HepG2 (cell line): ENCODE measurements at regions not wholly inside any gene's neighbourhood (a gene's known extent, or its start where the extent isn't known, plus 50 kb on each side); places are given as distances from the start of the nearest gene placed in this dataset.

Experiments used
- ATAC-seq: fragments of 200-7000 bp; cut with Tn5 transposase; 3 replicates; pipeline ENCODE4 v1.9.1; 2020; ENCODE audit warnings: mild to moderate bottlenecking, moderate library complexity
- BruUV-seq: library from RNA; stranded (reverse); fragments of 400-500 nt; replicated peaks from 2 replicates; lab custom pipeline; 2021; lab: Mats Ljungman, UMichigan
- CTCF ChIA-PET: fragments of 300-600 bp; formaldehyde crosslinking; extraction: SDS; loops from one replicate; lab custom pipeline; 2021; ENCODE audit warnings: low total read pairs, inconsistent platforms, low intra/inter-chr PET ratio; lab: Yijun Ruan, JAX
- POLR2A ChIA-PET: fragments of 350-600 bp; sonication (Branson Sonifier 250); formaldehyde crosslinking; loops from one replicate; lab custom pipeline; 2020; ENCODE audit warnings: antibody characterized with exemption, inconsistent platforms; lab: Yijun Ruan, JAX
- DNase-seq: peaks from one replicate; pipeline ENCODE4 v3.0.0-alpha.2; 2015; ENCODE audit warnings: low spot score
- FAIRE-seq: peaks from 3 replicates; lab custom pipeline; 2011; peaks lifted over from hg19 to GRCh38; lab: Jason Lieb, UNC
- H2AFZ ChIP-seq: one replicate; pipeline ENCODE4 v1.6.1; 2011; ENCODE audit warnings: low read length, inconsistent platforms
- H3K27ac ChIP-seq: fragments of 300-600 bp; 3 replicates; pipeline ENCODE4 v1.8.0; 2011; ENCODE audit warnings: mixed run types, mild to moderate bottlenecking, mixed read lengths, low read length, inconsistent platforms; ENCODE audit not compliant: insufficient read depth; ENCODE audit errors: extremely low read length
- H3K27me3 ChIP-seq, 2 experiments: fragments of 200-600 bp in 1 of 2; 2 replicates in 1 of 2; 3 replicates in 1 of 2; pipeline versions ENCODE4 v1.6.0 to v1.8.0; 2011; ENCODE audit warnings: low read length in 2 of 2, mild to moderate bottlenecking in 2 of 2, moderate library complexity in 2 of 2, inconsistent platforms in 1 of 2; ENCODE audit not compliant: insufficient read depth in 2 of 2, control insufficient read depth in 1 of 2
- H3K36me3 ChIP-seq, 2 experiments: fragments of 200-600 bp in 1 of 2; replicated peaks in 1 of 2; 2 replicates in 1 of 2; 3 replicates in 1 of 2; pipeline versions ENCODE4 v1.5.1 to v1.8.0; 2011; ENCODE audit warnings: low read length in 2 of 2, inconsistent platforms in 1 of 2; ENCODE audit not compliant: insufficient read depth in 2 of 2, control insufficient read depth in 1 of 2
- H3K4me1 ChIP-seq: 2 replicates; pipeline ENCODE4 v1.5.1; 2012; ENCODE audit warnings: low read length, inconsistent platforms; ENCODE audit not compliant: insufficient read depth
- H3K4me2 ChIP-seq: 2 replicates; pipeline ENCODE4 v1.6.0; 2011; ENCODE audit warnings: low read depth, low read length, inconsistent platforms
- H3K4me3 ChIP-seq, 3 experiments: fragments of 200-600 bp in 1 of 3; sonication (generic), shearing (Covaris generic) in 1 of 3; replicated peaks in 1 of 3; 2 replicates each; pipeline ENCODE4 v1.5.1; 2011 to 2016; ENCODE audit warnings: low read length in 3 of 3, inconsistent platforms in 2 of 3, low read depth in 2 of 3, mild to moderate bottlenecking in 2 of 3, control low read depth in 1 of 3, mixed read lengths in 1 of 3; ENCODE audit not compliant: insufficient read depth in 1 of 3
- H3K79me2 ChIP-seq: one replicate; pipeline ENCODE4 v1.6.1; 2011; ENCODE audit warnings: low read length, inconsistent platforms; ENCODE audit not compliant: insufficient read depth
- H3K9ac ChIP-seq: 2 replicates; pipeline ENCODE4 v1.6.0; 2011; ENCODE audit warnings: mild to moderate bottlenecking, low read depth, low read length, inconsistent platforms; ENCODE audit not compliant: insufficient read depth
- H3K9me3 ChIP-seq: 2 replicates; pipeline ENCODE4 v1.5.1; 2012; ENCODE audit warnings: mild to moderate bottlenecking, low read length
- H4K20me1 ChIP-seq: 2 replicates; pipeline ENCODE4 v1.6.0; 2011; ENCODE audit warnings: inconsistent platforms, mild to moderate bottlenecking, low read length, moderate library complexity; ENCODE audit not compliant: insufficient read depth
- GATA4 ChIP-seq: sonication (generic); IDR thresholded peaks from 2 replicates; pipeline ENCODE4 v1.6.1; 2016; ENCODE audit warnings: antibody characterized with exemption, low read depth, borderline replicate concordance
- MIER3 ChIP-seq: IDR thresholded peaks from 2 replicates; pipeline ENCODE4 v1.6.1; 2016; ENCODE audit warnings: missing compliant biosample characterization, borderline replicate concordance
- TOE1 ChIP-seq: sonication (generic); formaldehyde crosslinking; IDR thresholded peaks from 2 replicates; pipeline ENCODE4 v1.4.0; 2020; ENCODE audit warnings: mild to moderate bottlenecking, missing genetic modification reagents
- in situ Hi-C: cut with HindIII; loops from 2 replicates; pipeline ENCODE4 v1.10.0; 2017; ENCODE audit warnings: low pct_unique_long_range_greater_than_20kb; ENCODE audit not compliant: extremely low pct_ligation_motif_present
- intact Hi-C: fragments of 100-400 bp; cut with micrococcal nuclease; formaldehyde crosslinking; loops from one replicate; pipeline ENCODE4 v1.10.0; 2022; ENCODE audit not compliant: unreplicated experiment
- TF ChIP-seq, protein P1 (sequence below): sonication (generic); formaldehyde crosslinking; IDR thresholded peaks from 2 replicates; pipeline ENCODE4 v1.5.0; 2020; ENCODE audit warnings: mild to moderate bottlenecking, missing genetic modification reagents, borderline replicate concordance
- TF ChIP-seq, protein P2 (sequence below): sonication (generic); formaldehyde crosslinking; IDR thresholded peaks from 2 replicates; pipeline ENCODE4 v1.4.0; 2020; ENCODE audit warnings: mild to moderate bottlenecking, low read depth, missing genetic modification reagents
- TF ChIP-seq, protein P3 (sequence below): sonication (generic); formaldehyde crosslinking; IDR thresholded peaks from 2 replicates; pipeline ENCODE4 v1.4.0; 2020; ENCODE audit warnings: mild to moderate bottlenecking, missing genetic modification reagents

DNA sequence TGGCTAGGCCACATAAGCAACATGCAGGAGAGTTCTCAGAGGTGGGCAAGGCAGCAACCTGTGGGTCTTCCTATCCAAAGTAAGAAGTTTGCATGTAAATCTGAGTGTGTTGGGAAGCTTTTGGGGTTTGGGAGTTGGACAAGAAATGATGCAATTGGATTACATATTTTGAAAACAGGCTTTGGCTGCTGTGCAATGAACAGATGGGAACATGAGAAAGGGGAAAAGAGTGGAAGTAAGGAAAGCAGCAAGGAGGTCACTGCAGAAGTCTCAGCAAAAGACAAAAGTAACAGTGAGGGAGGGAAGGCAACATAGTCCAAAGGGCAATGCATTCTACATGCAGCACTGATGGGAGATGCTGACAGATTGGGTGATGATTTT is 61.1 kb upstream of the C10orf90 start:
- Histone ChIP-seq H3K4me2 (no peak overlapping the region), H4K20me1 (no peaks in the 10 kb centered on the region), H2AFZ (no peak overlapping the region), H3K9ac (no peak overlapping the region), H3K79me2 (no peaks in the 10 kb centered on the region), H3K4me1 (0 out of 2 replicates have a peak, but pooled peaks cover 8% of the 10 kb centered on the region), H3K27me3 (no peaks in the 10 kb centered on the region), H3K4me3 (no peak overlapping the region), H3K36me3 (no peaks in the 10 kb centered on the region), H3K9me3 (no peaks in the 10 kb centered on the region), H3K27ac (no peak overlapping the region)
- in situ Hi-C loops (no loop called here), intact Hi-C loops (no loop called here)
- TF ChIP-seq, protein P1, sequence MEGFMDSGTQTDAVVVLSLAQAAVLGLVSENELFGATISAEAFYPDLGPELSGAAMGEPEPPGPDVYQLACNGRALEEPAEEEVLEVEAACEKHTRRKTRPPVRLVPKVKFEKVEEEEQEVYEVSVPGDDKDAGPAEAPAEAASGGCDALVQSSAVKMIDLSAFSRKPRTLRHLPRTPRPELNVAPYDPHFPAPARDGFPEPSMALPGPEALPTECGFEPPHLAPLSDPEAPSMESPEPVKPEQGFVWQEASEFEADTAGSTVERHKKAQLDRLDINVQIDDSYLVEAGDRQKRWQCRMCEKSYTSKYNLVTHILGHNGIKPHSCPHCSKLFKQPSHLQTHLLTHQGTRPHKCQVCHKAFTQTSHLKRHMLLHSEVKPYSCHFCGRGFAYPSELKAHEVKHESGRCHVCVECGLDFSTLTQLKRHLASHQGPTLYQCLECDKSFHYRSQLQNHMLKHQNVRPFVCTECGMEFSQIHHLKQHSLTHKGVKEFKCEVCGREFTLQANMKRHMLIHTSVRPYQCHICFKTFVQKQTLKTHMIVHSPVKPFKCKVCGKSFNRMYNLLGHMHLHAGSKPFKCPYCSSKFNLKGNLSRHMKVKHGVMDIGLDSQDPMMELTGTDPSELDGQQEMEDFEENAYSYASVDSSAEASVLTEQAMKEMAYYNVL (CRISPR knock-in tag), result no peak
- TF ChIP-seq, protein P2, sequence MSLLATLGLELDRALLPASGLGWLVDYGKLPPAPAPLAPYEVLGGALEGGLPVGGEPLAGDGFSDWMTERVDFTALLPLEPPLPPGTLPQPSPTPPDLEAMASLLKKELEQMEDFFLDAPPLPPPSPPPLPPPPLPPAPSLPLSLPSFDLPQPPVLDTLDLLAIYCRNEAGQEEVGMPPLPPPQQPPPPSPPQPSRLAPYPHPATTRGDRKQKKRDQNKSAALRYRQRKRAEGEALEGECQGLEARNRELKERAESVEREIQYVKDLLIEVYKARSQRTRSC (CRISPR knock-in tag), result no peak
- no peak for TF ChIP-seq TOE1 (CRISPR knock-in tag)
- TF ChIP-seq, protein P3, sequence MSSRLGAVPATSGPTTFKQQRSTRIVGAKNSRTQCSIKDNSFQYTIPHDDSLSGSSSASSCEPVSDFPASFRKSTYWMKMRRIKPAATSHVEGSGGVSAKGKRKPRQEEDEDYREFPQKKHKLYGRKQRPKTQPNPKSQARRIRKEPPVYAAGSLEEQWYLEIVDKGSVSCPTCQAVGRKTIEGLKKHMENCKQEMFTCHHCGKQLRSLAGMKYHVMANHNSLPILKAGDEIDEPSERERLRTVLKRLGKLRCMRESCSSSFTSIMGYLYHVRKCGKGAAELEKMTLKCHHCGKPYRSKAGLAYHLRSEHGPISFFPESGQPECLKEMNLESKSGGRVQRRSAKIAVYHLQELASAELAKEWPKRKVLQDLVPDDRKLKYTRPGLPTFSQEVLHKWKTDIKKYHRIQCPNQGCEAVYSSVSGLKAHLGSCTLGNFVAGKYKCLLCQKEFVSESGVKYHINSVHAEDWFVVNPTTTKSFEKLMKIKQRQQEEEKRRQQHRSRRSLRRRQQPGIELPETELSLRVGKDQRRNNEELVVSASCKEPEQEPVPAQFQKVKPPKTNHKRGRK (CRISPR knock-in tag), result no peak
- no peak for TF ChIP-seq GATA4
- no peak for TF ChIP-seq MIER3
- ATAC-seq (no peak), FAIRE-seq (no peak), DNase-seq (no peak)
- POLR2A ChIA-PET, result no interaction called here
- BruUV-seq, result no TSS peak
- CTCF ChIA-PET, result no interaction called here
